Frontal cortex (tissue), 3 donors: ENCODE measurements at regions not wholly inside any gene's neighbourhood (a gene's known extent, or its start where the extent isn't known, plus 50 kb on each side); places are given as distances from the start of the nearest gene placed in this dataset.

Source experiments
- DNase-seq, 2 donors: peaks; one replicate each; pipeline ENCODE4 v3.0.0; 2012; ENCODE audit warnings: low spot score in 2 of 2
- FAIRE-seq: peaks from 2 replicates; lab custom pipeline; 2012; peaks lifted over from hg19 to GRCh38; lab: Jason Lieb, UNC
- donor health status: control.
- donor health status: control.
- donor health status: control.

GRCh38 chr2:7279421-7279949, 362.3 kb downstream of the RNF144A start:
- no peak for DNase-seq
- no peak for FAIRE-seq

- DNase-seq (no peak), FAIRE-seq (no peak)
Measured at GRCh38 chr2:7280790-7281189, 363.6 kb downstream of the RNF144A start.

GRCh38 chr2:7281231-7282201, 364.3 kb downstream of the RNF144A start:
- no peak for DNase-seq
- FAIRE-seq = no peak

GRCh38 chr2:7286120-7286519, 368.9 kb downstream of the RNF144A start:
- no peak for DNase-seq
- no peak for FAIRE-seq

- DNase-seq = no peak
- FAIRE-seq = no peak
Measured at GRCh38 chr2:7288484-7288883, 371.3 kb downstream of the RNF144A start.

GRCh38 chr2:7289697-7290096, 372.5 kb downstream of the RNF144A start:
- FAIRE-seq = no peak
- DNase-seq = no peak

GRCh38 chr2:7292154-7292691, 375.0 kb downstream of the RNF144A start:
- DNase-seq (no peak), FAIRE-seq (no peak)

- DNase-seq (no peak), FAIRE-seq (no peak)
Measured at GRCh38 chr2:7309582-7309981, 392.4 kb downstream of the RNF144A start.

- DNase-seq (no peak), FAIRE-seq (no peak)
Measured at GRCh38 chr2:7324706-7325105, 407.5 kb downstream of the RNF144A start.

- FAIRE-seq (no peak), DNase-seq (no peak)
Measured at GRCh38 chr2:7325186-7325585, 408.0 kb downstream of the RNF144A start.

- FAIRE-seq (no peak), DNase-seq (no peak)
Measured at GRCh38 chr2:7329465-7329864, 412.3 kb downstream of the RNF144A start.

GRCh38 chr2:7333189-7333765, 416.1 kb downstream of the RNF144A start:
- DNase-seq (no peak), FAIRE-seq (no peak)

- DNase-seq (no peak), FAIRE-seq (no peak)
Measured at GRCh38 chr2:7333960-7334493, 416.8 kb downstream of the RNF144A start.

- DNase-seq = no peak
- FAIRE-seq = no peak
Measured at GRCh38 chr2:7338961-7339360, 421.7 kb downstream of the RNF144A start.

GRCh38 chr2:7346336-7346735, 429.1 kb downstream of the RNF144A start:
- FAIRE-seq = no peak

GRCh38 chr2:7348761-7349160, 431.5 kb downstream of the RNF144A start:
- DNase-seq (no peak), FAIRE-seq (no peak)

More at GRCh38 chr2:7346336-7346735, 429.1 kb downstream of the RNF144A start:
- DNase-seq = no peak

GRCh38 chr2:7352191-7352590, 435.0 kb downstream of the RNF144A start:
- DNase-seq (no peak), FAIRE-seq (no peak)

GRCh38 chr2:7353571-7353970, 436.4 kb downstream of the RNF144A start:
- FAIRE-seq (no peak), DNase-seq (no peak)

GRCh38 chr2:7355781-7356180, 438.6 kb downstream of the RNF144A start:
- no peak for DNase-seq
- no peak for FAIRE-seq

GRCh38 chr2:7356909-7357584, 439.8 kb downstream of the RNF144A start:
- DNase-seq (no peak), FAIRE-seq (no peak)
